Erythroblast (primary cell): ENCODE measurements at regions not wholly inside any gene's neighbourhood (a gene's known extent, or its start where the extent isn't known, plus 50 kb on each side); places are given as distances from the start of the nearest gene placed in this dataset.

Experiments used
- GATA1 ChIP-seq: IDR thresholded peaks from 2 replicates; pipeline ENCODE4 v1.6.1; 2011; ENCODE audit warnings: low read depth, mild to moderate bottlenecking, control low read depth, low read length, moderate library complexity
- POLR2A ChIP-seq: IDR thresholded peaks from 2 replicates; pipeline ENCODE4 v1.6.1; 2011; ENCODE audit warnings: mild to moderate bottlenecking, low read length

DNA sequence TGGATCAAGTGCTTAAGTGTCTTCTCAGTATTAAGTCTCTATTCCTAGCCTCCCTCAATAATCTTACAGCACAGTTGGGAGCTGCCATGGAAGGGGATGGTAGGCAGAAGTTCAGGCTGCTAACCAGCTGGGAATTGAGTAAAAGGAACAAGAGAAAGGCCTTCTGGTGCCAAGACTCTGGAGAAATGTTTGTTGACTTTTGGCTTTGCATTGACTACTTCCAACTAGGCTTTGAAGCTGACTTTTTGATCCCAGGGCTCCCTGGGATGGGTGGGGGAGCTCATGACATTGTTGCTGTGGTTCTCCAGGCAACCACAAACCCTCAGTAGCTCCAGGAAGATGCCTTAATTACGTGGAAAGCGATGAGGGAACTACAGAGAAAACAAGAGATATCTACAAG lies 85.2 kb upstream of the HTR4 start:
- no peak for TF ChIP-seq POLR2A
- no peak for TF ChIP-seq GATA1
